AG20443 (cell line): ENCODE measurements at regions not wholly inside any gene's neighbourhood (a gene's known extent, or its start where the extent isn't known, plus 50 kb on each side); places are given as distances from the start of the nearest gene placed in this dataset.
"Not testable (repeated sequence)": the region's sequence is repeated elsewhere in the genome, so short reads cannot be mapped to it uniquely, and the experiment has no call there.

Experiments used
- DNase-seq: peaks from one replicate; pipeline ENCODE4 v3.0.0; 2012; ENCODE audit warnings: low spot score, mixed read lengths

GRCh38 chr1:94769551-94769950, 50.6 kb upstream of the SLC44A3 start:
- DNase-seq, result no peak

- DNase-seq, result no peak
Observed at GRCh38 chr1:94768036-94768435, 52.1 kb upstream of the SLC44A3 start.

- no peak for DNase-seq
Observed at GRCh38 chr1:94765958-94766357, 54.2 kb upstream of the SLC44A3 start.

- DNase-seq, result no peak
Observed at GRCh38 chr1:94759188-94759587, 61.0 kb upstream of the SLC44A3 start.

- DNase-seq, result no peak
Observed at GRCh38 chr1:94757931-94758330, 62.2 kb upstream of the SLC44A3 start.

- peak; percentile 88 for DNase-seq
Observed at GRCh38 chr1:94755675-94756074, 64.5 kb upstream of the SLC44A3 start.

GRCh38 chr1:94755016-94755415, 65.1 kb upstream of the SLC44A3 start:
- not testable (repeated sequence) for DNase-seq

- no peak for DNase-seq
Observed at GRCh38 chr1:94754570-94754969, 65.6 kb upstream of the SLC44A3 start.

GRCh38 chr1:94754095-94754494, 66.1 kb upstream of the SLC44A3 start:
- no peak for DNase-seq

GRCh38 chr1:94753171-94753972, 66.8 kb upstream of the SLC44A3 start:
- DNase-seq, result no peak

GRCh38 chr1:94751483-94751882, 68.7 kb upstream of the SLC44A3 start:
- DNase-seq, result not testable (repeated sequence)

GRCh38 chr1:94746635-94747525, 73.3 kb upstream of the SLC44A3 start:
- no peak for DNase-seq

GRCh38 chr1:94745742-94746141, 74.4 kb upstream of the SLC44A3 start:
- no peak for DNase-seq

- DNase-seq, result no peak
Observed at GRCh38 chr1:94743862-94744261, 76.3 kb upstream of the SLC44A3 start.

- DNase-seq, result no peak
Observed at GRCh38 chr1:94741996-94742395, 78.2 kb upstream of the SLC44A3 start.

GRCh38 chr1:94741510-94741909, 78.6 kb upstream of the SLC44A3 start:
- DNase-seq, result no peak

- DNase-seq, result peak; percentile 85
Observed at GRCh38 chr1:94739521-94740061, 80.6 kb upstream of the SLC44A3 start.

- no peak for DNase-seq
Observed at GRCh38 chr1:94738371-94738770, 81.8 kb upstream of the SLC44A3 start.

GRCh38 chr1:94737124-94737998, 82.8 kb upstream of the SLC44A3 start:
- no peak for DNase-seq

- no peak for DNase-seq
Observed at GRCh38 chr1:94736549-94736948, 83.6 kb upstream of the SLC44A3 start.

- DNase-seq, result no peak
Observed at GRCh38 chr1:94736073-94736472, 84.1 kb upstream of the SLC44A3 start.
